ENCODE measurements at regions not wholly inside any gene's neighbourhood (a gene's known extent, or its start where the extent isn't known, plus 50 kb on each side); places are given as distances from the start of the nearest gene placed in this dataset.

- H2BK15ac ChIP-seq (ENCODE audit: low read length), result no peak overlapping the region
- no peak overlapping the region for H3K18ac ChIP-seq (ENCODE audit: extremely low read depth, low read length)
- H3K79me1 ChIP-seq (ENCODE audit: low read depth, low read length), result no peaks in the 10 kb centered on the region
- H4K5ac ChIP-seq (ENCODE audit: insufficient read length, low read depth, low read length), result no peak overlapping the region
- no peak overlapping the region for H3K4me2 ChIP-seq (ENCODE audit: insufficient read depth in 1 of 2, low read depth in 2 of 2, low read length in 2 of 2)
- H2BK20ac ChIP-seq (ENCODE audit: low read length), result no peak overlapping the region
- FAIRE-seq (no peak), DNase-seq (ENCODE audit: low read depth in 1 of 2, low spot score in 2 of 2) (no peak)
- H2BK120ac ChIP-seq (replicated peaks; ENCODE audit: low read depth, low read length), result no peak overlapping the region
- no peaks in the 10 kb centered on the region for H3K79me2 ChIP-seq (ENCODE audit: control insufficient read depth in 1 of 2, insufficient read depth in 2 of 2, low read length in 2 of 2)
- CTCF ChIA-PET (ENCODE audit: partially characterized antibody), result interaction anchor here (0.6 to 1.3 kb wide), 4 partner anchors 14 to 82 kb away, joined by 3 to 4 read pairs (median 3); no protein-coding TSS in a partner anchor
- H3K9ac ChIP-seq (replicated peaks in 1 of 4; ENCODE audit: extremely low read depth in 1 of 4, low read depth in 3 of 4, low read length in 3 of 4), result no peak overlapping the region
- no peak overlapping the region for H3K56ac ChIP-seq (replicated peaks; ENCODE audit: insufficient read length, low read depth, low read length)
- 86% methylated on average over 6 of the region's 6 CpGs; no CpG with 5 or more reads in 1 of the 2 experiments for WGBS, 2 experiments (ENCODE audit: extremely low coverage in 1 of 2, insufficient coverage in 1 of 2, insufficient read length in 1 of 2, insufficient replicate concordance in 2 of 2, low coverage in 1 of 2, low lambda C conversion rate in 2 of 2, missing lambda C conversion rate in 1 of 2)
- peak overlapping the region; percentile 55; the same call in 1 of the 2 replicates for H2AFZ ChIP-seq (ENCODE audit: low read length)
- no peak overlapping the region for H3K14ac ChIP-seq (ENCODE audit: insufficient read length)
- no peak overlapping the region for H2BK12ac ChIP-seq (ENCODE audit: low read depth, low read length)
- no peak overlapping the region for H3K4ac ChIP-seq (replicated peaks; ENCODE audit: insufficient read length, low read depth, low read length)
- 0 out of 4 replicates have a peak, but pooled peaks cover 0 to 3% of the 10 kb centered on the region in 2 experiments for H3K9me3 ChIP-seq (ENCODE audit: insufficient read depth in 2 of 2, low read depth in 1 of 2, low read length in 1 of 2)
- no peak overlapping the region for H2AK5ac ChIP-seq (ENCODE audit: low read depth, low read length)
- POLR2A ChIA-PET (ENCODE audit: partially characterized antibody), result no interaction called here
- no peak overlapping the region for H4K8ac ChIP-seq (ENCODE audit: extremely low read depth, insufficient read depth, low read length)
- peaks cover 0 to 6% (median 1%) of the 10 kb centered on the region in 4 experiments; a peak in 3 of 7 replicates for H3K4me1 ChIP-seq (replicated peaks in 1 of 4; ENCODE audit: control insufficient read depth in 3 of 4, insufficient read depth in 4 of 4, low read length in 3 of 4)
- no peak overlapping the region for H4K91ac ChIP-seq (replicated peaks; ENCODE audit: insufficient read length, low read length)
- no peak overlapping the region for H3K4me3 ChIP-seq (ENCODE audit: extremely low read depth in 1 of 4, insufficient read depth in 2 of 4, low read depth in 3 of 4, low read length in 4 of 4)
- no peak overlapping the region for H3K27ac ChIP-seq (ENCODE audit: low read depth, low read length)
- no peaks in the 10 kb centered on the region for H3K36me3 ChIP-seq (ENCODE audit: control insufficient read depth in 2 of 4, insufficient read depth in 4 of 4, low read length in 3 of 4)
- H2BK5ac ChIP-seq (ENCODE audit: low read depth, low read length), result no peak overlapping the region
- H3K23ac ChIP-seq (ENCODE audit: insufficient read length), result no peak overlapping the region
- H4K20me1 ChIP-seq (replicated peaks in 1 of 2; ENCODE audit: control insufficient read depth in 1 of 2, insufficient read depth in 2 of 2, low read length in 2 of 2), result no peaks in the 10 kb centered on the region
- TF ChIP-seq MAX (IDR thresholded peaks at IDR 0.05), result no peak
- TF ChIP-seq MAFK (IDR thresholded peaks at IDR 0.05; ENCODE audit: low read depth, low read length), result 0 out of 2 replicates have a peak, but pooled peaks have one; percentile 43
- TF ChIP-seq KDM4A (IDR thresholded peaks at IDR 0.05; ENCODE audit: low read depth, low read length, severe bottlenecking), result no peak
- H3K27me3 ChIP-seq (replicated peaks in 1 of 4; ENCODE audit: control insufficient read depth in 3 of 4, extremely low read depth in 1 of 4, insufficient read depth in 3 of 4, low read length in 3 of 4), result no peaks in the 10 kb centered on the region
- no peaks in the 10 kb centered on the region for H3K23me2 ChIP-seq (ENCODE audit: low read depth, low read length)
Measured at GRCh38 chr14:31990926-31991572, 86.1 kb upstream of the ARHGAP5 start.

All from H1 (cell line).